CMK (cell line): ENCODE measurements at regions not wholly inside any gene's neighbourhood (a gene's known extent, or its start where the extent isn't known, plus 50 kb on each side); places are given as distances from the start of the nearest gene placed in this dataset.

Experiments used
- DNase-seq: peaks from one replicate; pipeline ENCODE4 v3.0.0-alpha.2; 2010; ENCODE audit warnings: low read depth

GRCh38 chr13:67792151-67792676, 562.1 kb upstream of the PCDH9 start:
- DNase-seq = no peak

- DNase-seq = no peak
Measured at GRCh38 chr13:67791047-67791446, 560.9 kb upstream of the PCDH9 start.

GRCh38 chr13:67776151-67776550, 546.0 kb upstream of the PCDH9 start:
- DNase-seq = no peak

DNA sequence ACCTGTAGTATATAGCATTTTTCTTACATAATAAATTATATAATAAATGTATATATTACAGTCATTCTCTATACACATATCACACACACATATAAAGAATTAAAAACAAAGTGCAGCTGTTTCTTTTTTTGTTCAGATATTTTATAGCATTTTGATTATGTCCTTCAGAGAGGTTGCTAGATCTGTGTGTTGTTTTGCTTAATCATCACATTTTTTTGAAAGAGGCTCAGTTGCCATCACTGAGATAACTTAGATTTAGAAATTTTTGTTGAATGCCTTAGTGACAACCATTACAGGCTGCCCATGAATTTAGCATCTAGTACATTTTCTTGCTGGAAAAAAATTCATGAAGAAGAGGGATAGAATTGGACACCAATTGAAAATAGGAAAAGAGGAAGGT, 545.2 kb upstream of the PCDH9 start:
- no peak for DNase-seq

DNA sequence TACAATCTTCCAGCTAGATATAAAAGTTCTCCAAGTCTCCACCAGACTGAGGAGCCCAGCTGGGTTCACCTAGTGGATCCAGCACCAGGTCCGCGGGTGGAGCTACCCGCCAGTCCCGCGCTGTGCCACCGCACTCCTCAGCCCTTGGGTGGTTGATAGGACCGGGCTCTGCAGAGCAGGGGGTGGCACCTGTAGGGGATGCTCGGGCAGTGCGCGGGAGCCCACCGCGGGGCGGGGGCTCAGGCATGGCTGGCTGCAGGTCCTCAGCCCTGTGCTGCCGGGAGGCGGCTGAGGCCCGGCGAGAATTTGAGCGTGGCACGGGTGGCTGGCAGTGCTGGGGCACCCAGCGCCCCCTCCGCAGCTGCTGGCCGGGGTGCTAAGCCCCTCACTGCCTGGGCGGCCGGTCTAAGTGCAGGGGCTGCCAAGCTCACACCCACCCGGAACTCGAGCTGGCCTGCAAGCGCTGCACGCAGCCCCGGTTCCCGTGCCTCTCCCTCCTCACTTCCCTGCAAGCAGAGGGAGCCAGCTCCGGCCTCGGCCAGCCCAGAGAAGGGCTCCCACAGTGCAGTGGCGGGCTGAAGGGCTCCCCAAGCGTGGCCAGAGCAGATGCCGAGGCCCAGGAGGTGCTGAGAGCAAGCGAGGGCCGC, 542.8 kb upstream of the PCDH9 start:
- no peak for DNase-seq

- DNase-seq = no peak
Measured at GRCh38 chr13:67771106-67771505, 541.0 kb upstream of the PCDH9 start.

GRCh38 chr13:67769987-67770341, 539.8 kb upstream of the PCDH9 start:
- DNase-seq = no peak

GRCh38 chr13:67769063-67769986, 539.2 kb upstream of the PCDH9 start:
- DNase-seq = no peak

DNA sequence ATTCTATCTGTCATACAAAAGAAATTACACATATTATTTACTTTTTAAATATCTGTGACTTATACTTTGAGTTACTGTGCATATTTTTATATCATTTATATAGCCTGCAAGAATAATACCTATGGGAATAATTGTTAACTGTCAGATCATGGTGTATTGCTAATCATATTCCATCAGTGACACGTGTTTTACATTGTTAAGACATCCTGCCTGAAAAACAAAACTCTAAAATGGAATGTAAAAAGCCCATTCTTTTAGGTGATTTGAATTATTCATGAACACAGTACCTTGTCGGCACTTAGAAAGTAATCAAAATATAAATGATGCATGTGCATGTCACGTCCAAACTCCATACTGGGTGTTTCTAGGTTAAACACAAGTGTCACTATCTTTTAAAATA, 533.8 kb upstream of the PCDH9 start:
- DNase-seq = no peak

GRCh38 chr13:67763384-67763783, 533.2 kb upstream of the PCDH9 start:
- DNase-seq = no peak

GRCh38 chr13:67758975-67759374, 528.8 kb upstream of the PCDH9 start:
- no peak for DNase-seq

DNA sequence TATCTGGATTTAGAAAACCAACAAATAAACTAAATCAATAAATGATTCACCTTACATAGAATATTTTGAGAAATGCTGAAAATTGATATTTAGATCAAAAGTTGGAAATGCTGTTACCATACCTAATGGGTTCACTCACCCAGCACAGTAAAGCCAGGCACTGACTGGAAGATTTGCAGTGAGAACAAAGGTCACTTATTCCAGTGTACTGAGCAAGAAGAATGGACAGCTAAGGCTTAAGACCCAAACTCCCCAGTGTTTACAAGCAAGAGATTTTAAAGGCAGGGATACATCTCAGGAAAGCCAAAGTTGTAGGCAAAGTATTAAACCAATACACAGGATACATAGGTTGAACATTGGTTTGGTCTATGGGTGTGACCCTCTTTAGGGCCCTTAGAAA, 523.9 kb upstream of the PCDH9 start:
- DNase-seq = no peak

DNA sequence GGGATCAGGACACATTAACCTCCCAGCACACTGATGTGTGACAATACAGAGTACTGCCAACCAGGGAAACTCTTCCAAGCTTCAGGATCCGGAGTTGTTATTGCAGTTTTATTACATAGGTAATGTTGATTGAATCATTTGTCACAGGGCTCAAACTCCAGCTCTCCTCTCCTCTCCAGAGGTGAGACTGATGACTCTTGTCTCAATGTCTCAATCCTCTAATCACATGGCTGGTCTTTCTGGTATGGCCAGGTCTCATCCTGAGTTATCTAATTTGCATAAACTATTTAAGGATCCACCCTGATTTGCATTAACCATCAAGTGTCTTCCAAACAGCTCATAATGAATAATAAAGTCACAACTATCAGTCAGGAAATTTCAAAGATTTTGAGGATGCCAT, 522.6 kb upstream of the PCDH9 start:
- DNase-seq = no peak

- no peak for DNase-seq
Measured at GRCh38 chr13:67742478-67742877, 512.3 kb upstream of the PCDH9 start.

DNA sequence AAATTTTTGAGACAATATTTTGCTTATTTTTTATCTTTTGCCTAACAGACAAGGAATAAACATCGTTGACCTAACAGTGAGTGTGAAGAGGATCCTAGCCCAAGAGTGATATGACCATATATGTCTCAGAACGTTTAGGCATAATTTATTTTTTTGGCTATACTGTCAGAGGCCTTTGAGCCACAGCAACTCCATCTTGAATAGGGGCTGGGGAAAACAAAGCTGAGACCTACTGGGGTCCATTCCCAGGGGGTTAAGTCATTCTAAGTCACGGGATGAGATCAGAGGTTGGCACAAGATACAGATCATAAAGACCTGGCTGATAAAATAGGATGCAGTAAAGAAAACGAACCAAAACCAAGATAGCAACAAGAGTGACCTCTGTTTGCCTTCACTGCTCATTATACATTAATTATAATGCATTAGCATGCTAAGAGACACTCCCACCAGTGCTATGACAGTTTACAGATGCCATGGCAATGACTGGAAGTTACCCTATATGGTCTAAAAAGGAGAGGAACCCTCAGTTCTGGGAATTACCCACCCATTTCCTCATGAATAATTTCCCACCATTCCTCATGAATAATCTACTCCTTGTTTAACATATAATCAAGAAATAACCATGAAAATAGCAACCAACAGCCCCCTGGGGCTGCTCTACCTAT, 510.9 kb upstream of the PCDH9 start:
- DNase-seq = no peak

GRCh38 chr13:67736646-67737420, 506.7 kb upstream of the PCDH9 start:
- DNase-seq = no peak

DNA sequence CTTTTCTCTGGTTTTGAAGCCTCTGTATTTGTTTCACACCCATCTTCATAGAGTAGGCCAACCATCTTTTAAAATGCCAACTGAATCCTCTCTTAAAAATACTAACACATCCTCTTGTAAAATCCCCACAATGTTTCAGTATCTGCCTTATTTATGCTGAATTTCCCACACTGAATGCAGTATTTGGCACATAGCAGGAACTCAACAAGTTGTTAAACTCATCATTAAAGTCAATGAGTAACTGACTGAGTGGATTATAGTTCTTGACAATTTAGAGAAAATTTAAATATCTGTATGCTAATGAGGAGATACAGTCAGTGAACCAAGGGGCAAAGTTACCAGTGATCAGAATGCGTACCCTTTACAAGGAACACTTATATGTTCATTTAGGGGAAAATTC, 505.5 kb upstream of the PCDH9 start:
- no peak for DNase-seq

- no peak for DNase-seq
Measured at GRCh38 chr13:67726979-67727378, 496.8 kb upstream of the PCDH9 start.

- DNase-seq = no peak
Measured at GRCh38 chr13:67725999-67726398, 495.9 kb upstream of the PCDH9 start.

- no peak for DNase-seq
Measured at GRCh38 chr13:67713571-67713970, 483.4 kb upstream of the PCDH9 start.

GRCh38 chr13:67696775-67697174, 466.6 kb upstream of the PCDH9 start:
- no peak for DNase-seq

DNA sequence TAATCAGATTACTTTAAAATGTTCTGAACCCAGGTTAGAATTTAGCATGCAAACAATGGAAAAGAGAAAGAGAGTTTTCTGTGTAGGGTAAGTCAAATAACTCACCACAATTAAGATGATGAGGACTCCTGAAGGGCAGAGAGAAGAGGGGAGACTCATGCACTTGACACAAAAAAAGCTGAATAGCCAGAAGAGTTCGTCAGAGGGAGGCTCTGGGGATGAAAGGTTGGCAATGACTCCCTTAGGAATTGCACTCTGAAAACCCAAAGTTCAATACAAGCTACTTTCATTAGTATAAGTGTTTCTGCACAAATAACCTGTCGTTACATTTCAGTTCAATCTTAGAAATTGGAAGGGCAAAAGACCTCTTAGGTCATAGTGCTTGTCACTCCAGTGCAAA, 434.4 kb upstream of the PCDH9 start:
- DNase-seq = no peak
